Activated CD4-positive, alpha-beta memory T cell treated with anti-CD3 and anti-CD28 coated beads for 36 hours (primary cell): ENCODE measurements at regions not wholly inside any gene's neighbourhood (a gene's known extent, or its start where the extent isn't known, plus 50 kb on each side); places are given as distances from the start of the nearest gene placed in this dataset.
"Not testable (repeated sequence)": the region's sequence is repeated elsewhere in the genome, so short reads cannot be mapped to it uniquely, and the experiment has no call there.

ENCODE experiments used
- CTCF ChIA-PET: fragments of 350-600 bp; sonication (Branson Sonifier 250); formaldehyde crosslinking; loops from one replicate; lab custom pipeline; 2021; ENCODE audit warnings: antibody characterized with exemption, inconsistent platforms; lab: Charles Lee
- POLR2A ChIA-PET: fragments of 350-600 bp; sonication (Branson Sonifier 250); formaldehyde crosslinking; loops from one replicate; lab custom pipeline; 2021; ENCODE audit warnings: antibody characterized with exemption; lab: Charles Lee
- DNase-seq: peaks from one replicate; pipeline ENCODE4 v3.0.0-alpha.2; 2020
- H3K27ac Mint-ChIP-seq: one replicate; pipeline ENCODE4 v1.8.0; 2021; ENCODE audit warnings: mixed read lengths
- H3K27me3 Mint-ChIP-seq: one replicate; pipeline ENCODE4 v1.8.0; 2021; ENCODE audit warnings: mixed read lengths
- H3K36me3 Mint-ChIP-seq: one replicate; pipeline ENCODE4 v1.8.0; 2021; ENCODE audit warnings: mixed read lengths
- H3K4me1 Mint-ChIP-seq: one replicate; pipeline ENCODE4 v1.8.0; 2021; ENCODE audit warnings: low read depth, mixed read lengths
- H3K4me3 Mint-ChIP-seq: one replicate; pipeline ENCODE4 v1.8.0; 2021; ENCODE audit warnings: mild to moderate bottlenecking, mixed read lengths
- H3K9me3 Mint-ChIP-seq: one replicate; pipeline ENCODE4 v1.8.0; 2021; ENCODE audit warnings: mixed read lengths
- intact Hi-C: fragments of 100-400 bp; cut with micrococcal nuclease; formaldehyde crosslinking; loops from one replicate; pipeline ENCODE4 v1.15.1; 2023

- no peaks in the 10 kb centered on the region for H3K36me3 Mint-ChIP-seq
- intact Hi-C loops: no loop called here
- no peak for DNase-seq
- no peaks in the 10 kb centered on the region for H3K4me1 Mint-ChIP-seq
- H3K4me3 Mint-ChIP-seq: no peak overlapping the region
- ChIA-PET POLR2A (no interaction called here), CTCF (no interaction called here)
- no peaks in the 10 kb centered on the region for H3K27me3 Mint-ChIP-seq
- H3K9me3 Mint-ChIP-seq: peaks cover 2% of the 10 kb centered on the region
- no peak overlapping the region for H3K27ac Mint-ChIP-seq
These were observed 1240.9 kb downstream of the STIM2 start for GRCh38 chr4:28101583-28101982.

- intact Hi-C loops: no loop called here
- Mint-ChIP-seq H3K9me3 (peaks cover 2% of the 10 kb centered on the region), H3K4me3 (no peak overlapping the region), H3K36me3 (no peaks in the 10 kb centered on the region), H3K27ac (no peak overlapping the region), H3K4me1 (no peaks in the 10 kb centered on the region), H3K27me3 (no peaks in the 10 kb centered on the region)
- ChIA-PET CTCF (no interaction called here), POLR2A (no interaction called here)
- DNase-seq: no peak
These were observed 1244.7 kb downstream of the STIM2 start for GRCh38 chr4:28105271-28105859.

- intact Hi-C loops: no loop called here
These were observed 1245.5 kb downstream of the STIM2 start for GRCh38 chr4:28106155-28106554.

DNA sequence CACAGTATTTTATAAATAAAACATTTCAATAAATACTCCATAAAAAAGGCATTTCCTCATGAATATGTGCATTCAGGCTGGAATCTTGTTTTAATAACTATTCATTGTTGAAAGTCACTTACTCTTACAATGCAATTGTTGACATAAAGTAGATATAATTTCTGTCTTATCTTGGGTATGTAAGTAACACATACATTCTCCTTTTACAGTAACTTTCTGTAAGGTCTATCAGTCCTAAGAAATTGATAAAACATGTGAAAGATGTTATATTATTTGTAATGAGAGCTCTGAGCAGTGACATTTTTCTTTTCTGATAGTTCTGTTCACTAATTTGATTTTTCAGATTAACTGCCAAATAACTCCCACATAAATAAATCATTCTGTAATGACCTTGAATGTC, 1249.2 kb downstream of the STIM2 start:
- intact Hi-C loops: no loop called here
- Mint-ChIP-seq H3K27me3 (no peaks in the 10 kb centered on the region), H3K36me3 (no peaks in the 10 kb centered on the region), H3K4me1 (no peaks in the 10 kb centered on the region), H3K27ac (no peak overlapping the region), H3K4me3 (no peak overlapping the region), H3K9me3 (peaks cover 8% of the 10 kb centered on the region)
- DNase-seq: no peak
- ChIA-PET CTCF (no interaction called here), POLR2A (no interaction called here)

More at GRCh38 chr4:28106155-28106554, 1245.5 kb downstream of the STIM2 start:
- Mint-ChIP-seq H3K27ac (no peak overlapping the region), H3K9me3 (peaks cover 2% of the 10 kb centered on the region), H3K4me3 (no peak overlapping the region), H3K4me1 (no peaks in the 10 kb centered on the region), H3K36me3 (no peaks in the 10 kb centered on the region), H3K27me3 (no peaks in the 10 kb centered on the region)
- CTCF ChIA-PET: no interaction called here
- no peak for DNase-seq
- POLR2A ChIA-PET: no interaction called here

DNA sequence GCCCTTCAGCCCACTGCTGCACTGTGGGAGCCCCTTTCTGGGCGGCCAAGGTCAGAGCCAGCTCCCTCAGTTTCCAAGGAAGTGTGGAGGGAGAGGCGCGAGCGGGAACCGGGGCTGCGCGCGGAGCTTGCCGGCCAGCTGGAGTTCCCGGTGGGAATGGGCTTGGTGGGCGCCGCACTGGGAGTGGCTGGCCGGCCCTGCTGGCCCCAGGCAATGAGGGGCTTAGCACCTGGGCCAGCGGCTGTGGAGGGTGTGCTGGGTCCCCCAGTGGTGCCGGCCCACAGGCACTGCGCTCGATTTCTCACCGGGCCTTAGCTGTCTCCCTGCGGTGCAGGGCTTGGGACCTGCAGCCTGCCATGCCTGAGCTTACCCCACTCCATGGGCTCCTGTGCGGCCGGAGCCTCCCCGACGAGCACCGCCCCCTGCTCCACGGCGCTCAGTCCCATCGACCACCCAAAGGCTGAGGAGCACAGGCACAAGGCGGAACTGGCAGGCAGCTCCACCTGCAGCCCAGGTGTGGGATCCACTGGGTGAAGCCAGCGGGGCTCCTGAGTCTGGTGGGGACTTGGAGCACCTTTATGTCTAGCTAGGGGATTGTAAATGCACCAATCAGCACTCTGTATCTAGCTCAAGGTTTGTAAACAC, 1252.2 kb downstream of the STIM2 start:
- intact Hi-C loops, CTCF ChIA-PET: not testable (repeated sequence)

DNA sequence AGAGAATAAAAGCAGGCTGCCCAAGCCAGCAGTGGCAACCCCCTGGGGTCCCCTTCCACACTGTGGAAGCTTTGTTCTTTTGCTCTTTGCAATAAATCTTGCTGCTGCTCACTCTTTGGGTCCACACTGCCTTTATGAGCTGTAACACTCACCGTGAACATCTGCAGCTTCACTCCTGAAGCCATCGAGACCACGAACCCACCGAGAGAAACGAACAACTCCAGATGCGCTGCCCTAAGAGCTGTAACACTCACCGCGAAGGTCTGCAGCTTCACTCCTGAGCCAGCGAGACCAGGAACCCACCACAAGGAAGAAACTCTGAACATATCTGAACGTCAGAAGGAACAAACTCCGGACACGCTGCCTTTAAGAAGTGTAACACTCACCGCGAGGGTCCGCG, 1252.9 kb downstream of the STIM2 start:
- intact Hi-C loops, H3K27ac Mint-ChIP-seq, CTCF ChIA-PET, DNase-seq, H3K4me3 Mint-ChIP-seq, H3K36me3 Mint-ChIP-seq, POLR2A ChIA-PET, H3K4me1 Mint-ChIP-seq, H3K27me3 Mint-ChIP-seq: not testable (repeated sequence)
- H3K9me3 Mint-ChIP-seq: peaks cover 25% of the 10 kb centered on the region

More for the DNA sequence above, 1252.2 kb downstream of the STIM2 start:
- H3K4me3 Mint-ChIP-seq, H3K27me3 Mint-ChIP-seq, H3K36me3 Mint-ChIP-seq, H3K4me1 Mint-ChIP-seq, DNase-seq, POLR2A ChIA-PET, H3K27ac Mint-ChIP-seq: not testable (repeated sequence)
- peaks cover 20% of the 10 kb centered on the region for H3K9me3 Mint-ChIP-seq

GRCh38 chr4:28116526-28117083, 1256.0 kb downstream of the STIM2 start:
- H3K27me3 Mint-ChIP-seq, intact Hi-C loops, H3K36me3 Mint-ChIP-seq, CTCF ChIA-PET, DNase-seq, H3K4me1 Mint-ChIP-seq, H3K27ac Mint-ChIP-seq, POLR2A ChIA-PET, H3K4me3 Mint-ChIP-seq: not testable (repeated sequence)
- peaks cover 27% of the 10 kb centered on the region for H3K9me3 Mint-ChIP-seq

- Mint-ChIP-seq H3K9me3 (peaks cover 27% of the 10 kb centered on the region), H3K4me1 (no peaks in the 10 kb centered on the region), H3K4me3 (no peak overlapping the region), H3K27me3 (no peaks in the 10 kb centered on the region), H3K27ac (no peak overlapping the region), H3K36me3 (no peaks in the 10 kb centered on the region)
- POLR2A ChIA-PET: no interaction called here
- DNase-seq: no peak
- intact Hi-C loops: no loop called here
- CTCF ChIA-PET: no interaction called here
These were observed 1256.5 kb downstream of the STIM2 start for GRCh38 chr4:28117084-28117682.

DNA sequence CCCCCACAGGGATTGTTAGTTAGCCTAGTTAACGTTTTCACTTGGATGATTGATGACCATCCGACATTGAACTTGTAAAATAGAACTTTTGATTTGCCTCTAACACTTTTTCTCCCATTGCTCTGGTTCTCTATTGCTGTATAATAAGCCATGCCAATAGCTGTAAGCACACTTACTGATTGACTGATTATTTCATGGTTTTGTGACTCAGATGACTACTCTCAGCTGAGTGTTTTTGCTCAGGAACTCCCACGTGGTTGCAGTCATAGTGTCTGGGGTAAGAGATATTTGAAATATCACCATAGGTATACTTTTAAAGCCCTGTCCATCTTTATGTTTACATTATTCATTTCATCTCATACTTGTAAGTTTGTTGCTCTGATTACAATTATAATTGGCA, 1285.5 kb downstream of the STIM2 start:
- Mint-ChIP-seq H3K9me3 (peaks cover 4% of the 10 kb centered on the region), H3K4me1 (no peaks in the 10 kb centered on the region), H3K4me3 (no peak overlapping the region), H3K36me3 (no peaks in the 10 kb centered on the region), H3K27me3 (no peaks in the 10 kb centered on the region), H3K27ac (no peak overlapping the region)
- ChIA-PET POLR2A (no interaction called here), CTCF (no interaction called here)
- intact Hi-C loops: no loop called here
- DNase-seq: no peak

DNA sequence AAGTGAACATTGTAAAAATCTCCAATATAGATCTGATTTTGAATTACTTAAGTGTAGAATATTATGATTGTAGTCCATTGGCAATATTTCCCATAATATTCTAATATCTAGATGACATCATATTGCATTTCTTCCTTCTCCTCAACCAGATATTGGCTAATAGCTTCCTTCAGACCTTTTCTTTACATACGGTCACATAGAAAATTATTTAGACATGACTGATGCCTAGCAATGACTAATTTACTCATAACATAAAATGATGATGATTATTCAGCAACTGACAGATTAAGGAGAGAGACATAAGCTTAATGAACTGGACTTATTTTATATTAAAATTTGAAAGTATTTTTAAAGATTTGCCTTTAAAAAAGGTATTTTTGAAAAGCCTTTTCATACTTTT, 1287.6 kb downstream of the STIM2 start:
- H3K4me1 Mint-ChIP-seq: no peaks in the 10 kb centered on the region
- no peak overlapping the region for H3K27ac Mint-ChIP-seq
- DNase-seq: no peak
- no peaks in the 10 kb centered on the region for H3K27me3 Mint-ChIP-seq
- POLR2A ChIA-PET: no interaction called here
- peaks cover 2% of the 10 kb centered on the region for H3K9me3 Mint-ChIP-seq
- intact Hi-C loops: no loop called here
- H3K4me3 Mint-ChIP-seq: no peak overlapping the region
- H3K36me3 Mint-ChIP-seq: no peaks in the 10 kb centered on the region
- CTCF ChIA-PET: no interaction called here

DNA sequence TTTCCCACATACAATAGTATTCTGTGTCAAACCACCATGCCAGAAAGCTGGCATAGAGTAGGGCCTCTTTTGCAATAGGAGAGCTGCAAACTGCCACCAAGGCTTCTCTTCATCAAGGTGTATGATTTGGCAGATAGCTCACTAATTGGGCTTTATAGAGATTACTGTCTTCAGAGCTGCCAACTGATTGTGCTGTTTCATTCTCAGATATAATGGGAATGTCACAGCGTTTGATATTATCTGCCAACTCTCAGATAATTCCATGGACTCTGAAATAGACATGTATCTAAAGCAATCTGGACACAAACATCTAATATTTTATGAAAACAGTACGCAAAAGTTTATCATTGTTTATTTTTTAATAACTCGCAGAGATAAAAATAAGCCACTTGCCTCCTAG, 1289.1 kb downstream of the STIM2 start:
- Mint-ChIP-seq H3K9me3 (peaks cover 2% of the 10 kb centered on the region), H3K27ac (no peak overlapping the region), H3K27me3 (no peaks in the 10 kb centered on the region), H3K4me3 (no peak overlapping the region), H3K4me1 (no peaks in the 10 kb centered on the region), H3K36me3 (no peaks in the 10 kb centered on the region)
- no peak for DNase-seq
- ChIA-PET CTCF (no interaction called here), POLR2A (no interaction called here)
- intact Hi-C loops: no loop called here

GRCh38 chr4:28151314-28151713, 1290.7 kb downstream of the STIM2 start:
- Mint-ChIP-seq H3K4me1 (no peaks in the 10 kb centered on the region), H3K27ac (no peak overlapping the region), H3K4me3 (no peak overlapping the region), H3K27me3 (no peaks in the 10 kb centered on the region), H3K36me3 (no peaks in the 10 kb centered on the region), H3K9me3 (peaks cover 2% of the 10 kb centered on the region)
- CTCF ChIA-PET: no interaction called here
- DNase-seq: no peak
- POLR2A ChIA-PET: no interaction called here
- intact Hi-C loops: no loop called here

DNA sequence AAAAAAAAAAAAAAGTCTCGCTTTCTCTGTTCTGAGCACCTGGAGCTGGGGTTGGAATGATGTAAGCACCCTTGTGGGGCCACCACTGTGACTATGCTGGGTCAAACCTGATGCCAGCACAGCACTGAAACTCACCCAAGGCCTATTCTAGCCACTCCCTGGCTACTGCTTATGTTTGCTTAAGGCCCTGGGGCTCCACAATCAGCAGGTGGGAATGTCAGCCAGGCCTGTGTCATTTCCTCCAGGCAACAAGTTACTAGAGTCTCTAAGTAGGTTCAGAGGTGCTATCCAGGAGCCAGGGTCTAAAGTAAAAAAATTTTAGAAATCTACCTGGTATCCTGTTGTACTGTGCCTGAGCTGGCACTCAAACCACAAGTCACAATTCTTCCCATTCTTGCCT, 1306.8 kb downstream of the STIM2 start:
- Mint-ChIP-seq H3K27me3 (no peaks in the 10 kb centered on the region), H3K4me1 (no peaks in the 10 kb centered on the region), H3K36me3 (no peaks in the 10 kb centered on the region), H3K9me3 (peaks cover 2% of the 10 kb centered on the region), H3K27ac (no peak overlapping the region), H3K4me3 (no peak overlapping the region)
- POLR2A ChIA-PET: no interaction called here
- CTCF ChIA-PET: no interaction called here
- no peak for DNase-seq
- intact Hi-C loops: no loop called here
